ENCODE measurements at regions not wholly inside any gene's neighbourhood (a gene's known extent, or its start where the extent isn't known, plus 50 kb on each side); places are given as distances from the start of the nearest gene placed in this dataset.

DNA sequence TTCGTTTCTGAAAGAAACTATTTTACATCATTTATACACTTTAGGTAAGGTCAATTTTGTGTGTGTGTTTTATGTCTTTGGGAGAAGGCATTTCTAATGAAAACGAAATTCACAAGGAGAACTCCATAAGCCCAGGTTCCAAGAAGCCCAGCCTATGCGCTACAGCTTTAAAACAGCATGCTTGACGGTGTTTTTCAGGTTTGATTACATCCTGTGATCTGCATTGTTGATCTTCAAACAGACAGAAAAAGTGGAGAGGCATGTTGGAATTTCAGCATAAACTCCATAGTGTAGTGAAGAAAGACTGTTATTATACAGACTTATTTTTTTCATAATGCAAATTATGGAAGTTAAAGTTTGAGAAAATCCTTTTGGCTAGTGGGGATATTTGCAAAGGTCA, 187.6 kb downstream of the TEX36 start:
- no peak for DNase-seq (ENCODE audit: extremely low spot score, unreplicated experiment)
- Mint-ChIP-seq H3K9me3 (no peaks in the 10 kb centered on the region), H3K4me3 (no peak overlapping the region), H3K4me1 (ENCODE audit: unreplicated experiment) (no peaks in the 10 kb centered on the region), H3K27ac (no peak overlapping the region), H3K27me3 (peaks cover 14% of the 10 kb centered on the region), H3K36me3 (no peaks in the 10 kb centered on the region)
- TF ChIP-seq, protein P1, sequence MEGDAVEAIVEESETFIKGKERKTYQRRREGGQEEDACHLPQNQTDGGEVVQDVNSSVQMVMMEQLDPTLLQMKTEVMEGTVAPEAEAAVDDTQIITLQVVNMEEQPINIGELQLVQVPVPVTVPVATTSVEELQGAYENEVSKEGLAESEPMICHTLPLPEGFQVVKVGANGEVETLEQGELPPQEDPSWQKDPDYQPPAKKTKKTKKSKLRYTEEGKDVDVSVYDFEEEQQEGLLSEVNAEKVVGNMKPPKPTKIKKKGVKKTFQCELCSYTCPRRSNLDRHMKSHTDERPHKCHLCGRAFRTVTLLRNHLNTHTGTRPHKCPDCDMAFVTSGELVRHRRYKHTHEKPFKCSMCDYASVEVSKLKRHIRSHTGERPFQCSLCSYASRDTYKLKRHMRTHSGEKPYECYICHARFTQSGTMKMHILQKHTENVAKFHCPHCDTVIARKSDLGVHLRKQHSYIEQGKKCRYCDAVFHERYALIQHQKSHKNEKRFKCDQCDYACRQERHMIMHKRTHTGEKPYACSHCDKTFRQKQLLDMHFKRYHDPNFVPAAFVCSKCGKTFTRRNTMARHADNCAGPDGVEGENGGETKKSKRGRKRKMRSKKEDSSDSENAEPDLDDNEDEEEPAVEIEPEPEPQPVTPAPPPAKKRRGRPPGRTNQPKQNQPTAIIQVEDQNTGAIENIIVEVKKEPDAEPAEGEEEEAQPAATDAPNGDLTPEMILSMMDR (conservative IDR thresholded peaks at IDR 0.05), result no peak

DNA sequence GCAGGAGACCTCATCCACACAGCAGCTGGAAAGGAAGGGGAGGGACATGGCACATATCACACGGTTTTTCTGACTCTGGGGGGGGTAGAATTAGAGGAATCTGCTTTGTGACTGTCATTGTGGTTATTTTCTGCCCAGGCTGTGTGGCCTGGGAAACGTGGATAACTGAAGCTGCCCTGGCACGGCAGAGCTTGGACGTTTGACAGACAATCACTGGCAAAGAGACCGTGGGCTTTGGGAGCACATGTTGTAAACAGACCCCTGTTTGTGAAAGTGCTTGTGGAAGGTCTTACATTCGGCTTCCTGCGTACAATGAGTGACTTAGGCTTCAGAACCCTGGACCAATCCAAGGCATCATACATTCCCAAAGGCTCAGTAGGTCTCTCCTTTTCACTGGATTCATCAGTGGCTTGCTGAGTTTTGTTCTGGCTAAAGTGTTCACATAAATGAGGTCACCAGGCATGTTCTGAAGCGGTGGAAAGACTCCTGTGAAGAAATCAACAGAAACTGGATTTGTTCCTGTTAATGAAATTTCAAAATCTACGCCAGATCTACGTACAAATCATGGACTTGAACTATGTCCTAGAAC, 188.2 kb downstream of the TEX36 start:
- Mint-ChIP-seq H3K4me1 (ENCODE audit: unreplicated experiment) (no peaks in the 10 kb centered on the region), H3K4me3 (no peak overlapping the region)

DNA sequence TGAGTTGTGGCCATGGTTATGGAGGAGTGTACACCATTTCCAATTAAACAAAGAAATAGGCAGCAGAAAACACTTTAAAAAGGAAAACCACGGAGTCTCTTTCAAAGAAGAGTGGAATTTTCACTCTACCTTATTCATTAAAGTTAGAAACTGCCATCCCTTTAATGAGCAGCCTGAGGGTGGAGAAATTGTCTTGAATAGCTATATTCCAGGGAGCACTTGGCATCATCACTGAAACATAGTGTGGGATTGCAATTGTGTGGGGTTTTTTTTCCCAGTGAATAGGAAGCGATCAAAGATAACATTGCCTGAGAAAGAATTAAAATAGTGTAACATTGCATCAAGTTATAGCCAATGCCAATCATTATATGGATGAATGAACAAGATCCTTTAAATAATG, 191.6 kb downstream of the TEX36 start:
- H3K27me3 Mint-ChIP-seq, result peaks cover 6% of the 10 kb centered on the region
- no peaks in the 10 kb centered on the region for H3K4me1 Mint-ChIP-seq (ENCODE audit: unreplicated experiment)
- TF ChIP-seq, protein P1 (conservative IDR thresholded peaks at IDR 0.05), result no peak
- H3K4me3 Mint-ChIP-seq, result no peak overlapping the region
- H3K9me3 Mint-ChIP-seq, result no peaks in the 10 kb centered on the region
- DNase-seq (ENCODE audit: extremely low spot score, unreplicated experiment), result no peak
- no peaks in the 10 kb centered on the region for H3K36me3 Mint-ChIP-seq
- no peak overlapping the region for H3K27ac Mint-ChIP-seq

More for the DNA sequence above, 188.2 kb downstream of the TEX36 start:
- H3K9me3 Mint-ChIP-seq, result no peaks in the 10 kb centered on the region
- TF ChIP-seq, protein P1 (conservative IDR thresholded peaks at IDR 0.05), result no peak
- DNase-seq (ENCODE audit: extremely low spot score, unreplicated experiment), result no peak
- no peak overlapping the region for H3K27ac Mint-ChIP-seq
- H3K27me3 Mint-ChIP-seq, result peaks cover 13% of the 10 kb centered on the region
- H3K36me3 Mint-ChIP-seq, result no peaks in the 10 kb centered on the region

DNA sequence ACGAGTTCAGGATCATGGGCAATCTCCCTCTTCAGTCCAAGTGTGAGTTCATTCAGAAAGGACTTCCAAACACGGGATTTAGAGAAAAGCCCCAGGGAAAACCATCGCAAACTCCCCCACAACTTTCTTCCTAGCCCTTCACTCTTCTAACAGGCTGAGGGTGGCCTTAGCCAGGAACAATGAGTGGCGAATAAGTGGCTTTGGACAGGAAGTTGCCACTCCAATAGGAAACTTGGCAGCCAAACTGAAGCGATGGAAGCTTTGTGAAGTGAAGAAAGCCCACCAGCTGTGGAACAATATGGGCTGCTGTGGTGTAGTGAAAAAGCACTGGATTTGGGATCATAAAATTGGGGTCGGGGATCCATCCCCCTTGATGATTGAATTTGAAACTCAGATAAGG, 193.2 kb downstream of the TEX36 start:
- H3K4me1 Mint-ChIP-seq (ENCODE audit: unreplicated experiment), result no peaks in the 10 kb centered on the region
- no peaks in the 10 kb centered on the region for H3K9me3 Mint-ChIP-seq
- DNase-seq (ENCODE audit: extremely low spot score, unreplicated experiment), result no peak
- no peaks in the 10 kb centered on the region for H3K36me3 Mint-ChIP-seq
- no peak overlapping the region for H3K27ac Mint-ChIP-seq
- H3K27me3 Mint-ChIP-seq, result peaks cover 6% of the 10 kb centered on the region
- TF ChIP-seq, protein P1 (conservative IDR thresholded peaks at IDR 0.05), result no peak
- H3K4me3 Mint-ChIP-seq, result no peak overlapping the region

DNA sequence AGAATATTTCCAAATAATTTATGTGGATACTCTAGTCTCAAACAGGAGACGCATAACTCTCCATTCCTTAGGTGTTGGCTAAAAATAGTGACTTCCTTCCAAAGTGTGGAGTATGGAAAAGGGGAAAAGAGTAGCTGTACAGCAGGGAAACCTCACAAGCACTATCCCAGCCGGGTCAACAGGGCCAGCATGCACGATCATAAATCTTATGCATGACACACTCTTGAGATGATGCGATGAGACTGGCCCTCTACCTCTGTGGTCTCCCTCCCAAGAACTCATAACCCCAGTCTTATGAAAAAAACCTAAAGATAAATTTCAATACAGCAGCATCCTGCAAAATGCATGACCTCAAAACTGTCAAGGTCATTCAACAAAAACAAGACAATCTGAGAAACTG, 197.3 kb downstream of the TEX36 start:
- TF ChIP-seq, protein P1 (conservative IDR thresholded peaks at IDR 0.05), result no peak
- Mint-ChIP-seq H3K27ac (no peak overlapping the region), H3K27me3 (peaks cover 3% of the 10 kb centered on the region), H3K4me3 (no peak overlapping the region), H3K36me3 (no peaks in the 10 kb centered on the region), H3K9me3 (no peaks in the 10 kb centered on the region), H3K4me1 (ENCODE audit: unreplicated experiment) (no peaks in the 10 kb centered on the region)
- DNase-seq (ENCODE audit: extremely low spot score, unreplicated experiment), result no peak

Data from type B pancreatic cell (in vitro differentiated cells).